Lower leg skin (tissue), 4 donors: ENCODE measurements at regions not wholly inside any gene's neighbourhood (a gene's known extent, or its start where the extent isn't known, plus 50 kb on each side); places are given as distances from the start of the nearest gene placed in this dataset.
"Not testable (repeated sequence)": the region's sequence is repeated elsewhere in the genome, so short reads cannot be mapped to it uniquely, and the experiment has no call there.

ENCODE experiments used
- DNase-seq, 2 donors: peaks; one replicate each; pipeline ENCODE4 v3.0.0-alpha.2; 2019; ENCODE audit warnings: low spot score in 2 of 2
- H3K4me3 ChIP-seq: fragments of 200-600 bp; sonication (generic); 2 replicates; pipeline ENCODE4 v1.5.1; 2017; ENCODE audit warnings: mild to moderate bottlenecking, low read depth; ENCODE audit not compliant: poor library complexity, severe bottlenecking
- CTCF ChIP-seq, 3 donors: fragments of 450-650 bp; IDR thresholded peaks; one replicate each; pipeline ENCODE4 v1.5.1; 2016; ENCODE audit warnings: antibody characterized with exemption in 3 of 3, mild to moderate bottlenecking in 3 of 3, moderate library complexity in 2 of 3
- POLR2A ChIP-seq, 2 donors: fragments of 450-650 bp; IDR thresholded peaks; one replicate each; pipeline ENCODE4 v1.6.1; 2016 to 2017; ENCODE audit warnings: antibody characterized with exemption in 2 of 2, mild to moderate bottlenecking in 1 of 2, moderate library complexity in 1 of 2
- WGBS, 2 donors: methylation state at CpG; one replicate each; pipeline ENCODE4 v1.1.5; 2018; 5-methylcytosine and 5-hydroxymethylcytosine counted together
- intact Hi-C: fragments of 100-400 bp; cut with DNase I; formaldehyde crosslinking; loops from one replicate; pipeline ENCODE4 v1.15.0; 2023; ENCODE audit warnings: low total_unique reads

- H3K4me3 ChIP-seq, result no peak overlapping the region
- intact Hi-C loops, result no loop called here
- DNase-seq, result no peak
- TF ChIP-seq CTCF (IDR thresholded peaks at IDR 0.05), result no peak
- WGBS, 2 donors, result 90 to 91% methylated on average over 2 of the region's 2 CpGs
Measured at GRCh38 chr7:10759120-10759519, 214.6 kb upstream of the PHF14 start.

DNA sequence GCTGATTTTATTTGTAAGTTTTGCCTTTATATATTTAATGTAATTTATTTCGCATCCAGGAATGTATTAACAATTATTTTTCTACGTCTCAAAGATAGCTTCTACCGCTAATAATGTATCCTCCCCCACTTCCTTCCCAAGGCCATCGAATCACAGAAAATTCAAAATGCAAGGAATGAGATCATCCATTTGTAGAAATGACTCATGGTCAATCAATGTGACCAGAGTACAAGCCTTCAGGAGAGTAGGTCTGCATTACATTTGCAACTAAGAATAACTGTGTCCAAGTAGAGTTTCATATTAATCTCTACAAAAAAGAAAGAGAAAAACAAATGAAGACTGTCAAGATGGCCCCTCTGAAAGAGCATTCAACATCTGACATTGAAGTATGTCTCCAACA, 205.9 kb upstream of the PHF14 start:
- no peak for DNase-seq
- intact Hi-C loops, result no loop called here
- TF ChIP-seq POLR2A (IDR thresholded peaks at IDR 0.05) (no peak), CTCF (IDR thresholded peaks at IDR 0.05) (no peak)
- WGBS, 2 donors, result 87 to 88% methylated on average over 4 of the region's 4 CpGs
- H3K4me3 ChIP-seq, result no peak overlapping the region

GRCh38 chr7:10770176-10770575, 203.5 kb upstream of the PHF14 start:
- WGBS, 2 donors, result 84% methylated on average over 5 of the region's 5 CpGs
- TF ChIP-seq CTCF (IDR thresholded peaks at IDR 0.05) (no peak), POLR2A (IDR thresholded peaks at IDR 0.05) (no peak)

GRCh38 chr7:10773430-10773829, 200.2 kb upstream of the PHF14 start:
- DNase-seq, result no peak
- intact Hi-C loops, result no loop called here
- no peak for TF ChIP-seq CTCF (IDR thresholded peaks at IDR 0.05)
- no peak for TF ChIP-seq POLR2A (IDR thresholded peaks at IDR 0.05)
- no peak overlapping the region for H3K4me3 ChIP-seq
- 74 to 86% methylated on average over 3 of the region's 3 CpGs for WGBS, 2 donors

More at GRCh38 chr7:10770176-10770575, 203.5 kb upstream of the PHF14 start:
- H3K4me3 ChIP-seq, result no peak overlapping the region
- no peak for DNase-seq
- intact Hi-C loops, result no loop called here

- intact Hi-C loops, result no loop called here
- DNase-seq, result no peak
- TF ChIP-seq CTCF (IDR thresholded peaks at IDR 0.05) (no peak), POLR2A (IDR thresholded peaks at IDR 0.05) (no peak)
- WGBS, 2 donors, result 93 to 94% methylated on average over 49 to 52 of the region's 52 CpGs
- no peak overlapping the region for H3K4me3 ChIP-seq
Measured at GRCh38 chr7:10779465-10780399, 193.9 kb upstream of the PHF14 start.

DNA sequence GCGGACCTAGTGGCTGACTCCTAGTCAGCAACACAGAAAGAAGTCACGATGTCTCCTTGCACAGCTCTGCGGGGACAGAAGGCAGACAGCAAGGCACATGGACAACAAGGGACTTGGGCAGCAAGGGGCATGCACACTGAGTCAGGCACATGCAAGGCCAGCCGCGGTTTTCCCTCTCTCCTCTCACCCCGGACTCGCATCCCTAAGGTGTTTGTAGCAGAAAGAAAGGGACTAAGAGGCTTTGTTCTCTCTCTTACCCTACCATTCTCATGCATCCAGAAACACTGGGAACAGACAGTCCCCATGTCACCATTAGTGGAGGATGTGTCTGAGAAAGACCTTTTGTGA, 193.3 kb upstream of the PHF14 start:
- intact Hi-C loops, result no loop called here
- TF ChIP-seq CTCF (IDR thresholded peaks at IDR 0.05), result no peak
- DNase-seq, result no peak
- no peak overlapping the region for H3K4me3 ChIP-seq
- WGBS, 2 donors, result 84 to 90% methylated on average over 7 of the region's 7 CpGs

DNA sequence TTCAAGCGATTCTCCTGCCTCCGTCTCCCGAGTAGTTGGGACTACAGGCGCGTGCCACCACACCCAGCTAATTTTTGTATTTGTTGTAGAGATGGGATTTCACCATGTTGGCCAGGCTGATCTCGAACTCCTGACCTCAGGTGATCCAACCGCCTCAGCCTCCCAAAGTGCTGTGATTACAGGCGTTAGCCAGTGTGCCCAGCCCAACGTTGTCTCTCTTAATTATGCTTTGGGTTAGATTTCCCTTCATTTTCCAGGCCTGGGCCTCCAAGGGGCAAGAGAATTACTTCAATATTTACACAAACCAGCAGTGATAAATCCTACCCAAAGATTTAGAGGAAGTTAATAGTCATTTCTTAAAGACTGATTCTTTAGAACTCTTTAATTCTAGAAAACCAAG, 186.7 kb upstream of the PHF14 start:
- DNase-seq, H3K4me3 ChIP-seq, intact Hi-C loops: not testable (repeated sequence)
- whole genome bisulfite sequencing, 2 donors, result 80 to 81% methylated on average over 9 of the region's 9 CpGs
